ENCODE measurements at regions not wholly inside any gene's neighbourhood (a gene's known extent, or its start where the extent isn't known, plus 50 kb on each side); places are given as distances from the start of the nearest gene placed in this dataset.

DNA sequence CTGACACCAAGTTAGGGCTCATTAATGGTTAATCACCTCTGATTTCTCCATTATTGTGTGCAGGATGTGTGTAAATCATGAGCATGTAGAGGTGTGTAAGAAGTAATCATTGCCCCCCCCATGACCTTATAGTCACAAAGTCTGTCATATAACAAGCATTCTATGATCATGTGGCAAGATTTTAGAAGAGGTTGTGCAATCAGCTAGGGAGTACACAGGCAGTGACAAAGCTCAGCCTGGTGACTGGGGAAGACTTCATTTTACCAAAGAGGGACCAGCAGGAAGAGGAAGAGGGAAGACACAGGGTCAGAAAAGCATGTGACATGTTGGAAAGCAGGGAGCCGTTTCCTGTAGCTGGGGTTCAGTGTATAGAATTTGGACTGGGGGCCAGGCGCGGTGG lies 176.5 kb upstream of the LARGE1 start:
- H3K4me1 ChIP-seq (ENCODE audit: control insufficient read depth, extremely low read depth, insufficient read depth, low read length): peaks cover 2% of the 10 kb centered on the region
- dilution Hi-C loops (cut with MboI; ENCODE audit: extremely low pct_ligation_motif_present, low sequenced_read_pairs): no loop called here
- H3K36me3 ChIP-seq (ENCODE audit: control insufficient read depth in 2 of 2, extremely low read depth in 1 of 2, insufficient read depth in 2 of 2, low read length in 2 of 2): no peaks in the 10 kb centered on the region
- TF ChIP-seq EZH2 (IDR thresholded peaks at IDR 0.05; ENCODE audit: low read length): no peak
- TF ChIP-seq, protein P1, sequence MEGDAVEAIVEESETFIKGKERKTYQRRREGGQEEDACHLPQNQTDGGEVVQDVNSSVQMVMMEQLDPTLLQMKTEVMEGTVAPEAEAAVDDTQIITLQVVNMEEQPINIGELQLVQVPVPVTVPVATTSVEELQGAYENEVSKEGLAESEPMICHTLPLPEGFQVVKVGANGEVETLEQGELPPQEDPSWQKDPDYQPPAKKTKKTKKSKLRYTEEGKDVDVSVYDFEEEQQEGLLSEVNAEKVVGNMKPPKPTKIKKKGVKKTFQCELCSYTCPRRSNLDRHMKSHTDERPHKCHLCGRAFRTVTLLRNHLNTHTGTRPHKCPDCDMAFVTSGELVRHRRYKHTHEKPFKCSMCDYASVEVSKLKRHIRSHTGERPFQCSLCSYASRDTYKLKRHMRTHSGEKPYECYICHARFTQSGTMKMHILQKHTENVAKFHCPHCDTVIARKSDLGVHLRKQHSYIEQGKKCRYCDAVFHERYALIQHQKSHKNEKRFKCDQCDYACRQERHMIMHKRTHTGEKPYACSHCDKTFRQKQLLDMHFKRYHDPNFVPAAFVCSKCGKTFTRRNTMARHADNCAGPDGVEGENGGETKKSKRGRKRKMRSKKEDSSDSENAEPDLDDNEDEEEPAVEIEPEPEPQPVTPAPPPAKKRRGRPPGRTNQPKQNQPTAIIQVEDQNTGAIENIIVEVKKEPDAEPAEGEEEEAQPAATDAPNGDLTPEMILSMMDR (optimal IDR thresholded peaks at IDR 0.05 in 1 of 3, IDR thresholded peaks at IDR 0.05 in 1 of 3, conservative IDR thresholded peaks at IDR 0.05 in 1 of 3; ENCODE audit: extremely low read depth in 1 of 3, insufficient read depth in 2 of 3, low read length in 3 of 3): no peak
- no peaks in the 10 kb centered on the region for H3K9me1 ChIP-seq (ENCODE audit: control insufficient read depth, extremely low read depth, insufficient read depth, low read length)
- no peak overlapping the region for H3K9ac ChIP-seq (ENCODE audit: control insufficient read depth, extremely low read depth, insufficient read depth, low read length)
- DNase-seq (ENCODE audit: low read depth, low spot score) (no peak), FAIRE-seq (no peak)
- no peaks in the 10 kb centered on the region for H4K20me1 ChIP-seq (ENCODE audit: control insufficient read depth, extremely low read depth, insufficient read depth, low read length)
- no peak overlapping the region for H2AFZ ChIP-seq (ENCODE audit: control insufficient read depth, low read length)
- H3K4me3 ChIP-seq (ENCODE audit: control insufficient read depth in 2 of 3, extremely low read depth in 1 of 3, insufficient read depth in 2 of 3, low read depth in 1 of 3, low read length in 3 of 3): no peak overlapping the region
- no peaks in the 10 kb centered on the region for H3K27me3 ChIP-seq (ENCODE audit: control insufficient read depth, extremely low read depth, insufficient read depth, low read length)
- no peaks in the 10 kb centered on the region for H3K79me2 ChIP-seq (ENCODE audit: control insufficient read depth, insufficient read depth, low read length)
- no peak overlapping the region for H3K4me2 ChIP-seq (ENCODE audit: control insufficient read depth, extremely low read depth, insufficient read depth, low read depth, low read length)
- H3K9me3 ChIP-seq (ENCODE audit: control insufficient read depth, low read depth, low read length): peaks cover 1% of the 10 kb centered on the region
- H3K27ac ChIP-seq (ENCODE audit: control insufficient read depth, insufficient read depth, low read length): no peak overlapping the region

GRCh38 chr22:34099278-34099677 lies 179.0 kb upstream of the LARGE1 start:
- Histone ChIP-seq H3K27ac (ENCODE audit: control insufficient read depth, insufficient read depth, low read length) (no peak overlapping the region), H2AFZ (ENCODE audit: control insufficient read depth, low read length) (no peak overlapping the region), H3K4me3 (ENCODE audit: control insufficient read depth in 2 of 3, extremely low read depth in 1 of 3, insufficient read depth in 2 of 3, low read depth in 1 of 3, low read length in 3 of 3) (no peak overlapping the region), H3K36me3 (ENCODE audit: control insufficient read depth in 2 of 2, extremely low read depth in 1 of 2, insufficient read depth in 2 of 2, low read length in 2 of 2) (no peaks in the 10 kb centered on the region), H3K9me3 (ENCODE audit: control insufficient read depth, low read depth, low read length) (peaks cover 1% of the 10 kb centered on the region), H3K9ac (ENCODE audit: control insufficient read depth, extremely low read depth, insufficient read depth, low read length) (no peak overlapping the region), H3K79me2 (ENCODE audit: control insufficient read depth, insufficient read depth, low read length) (no peaks in the 10 kb centered on the region), H3K4me2 (ENCODE audit: control insufficient read depth, extremely low read depth, insufficient read depth, low read depth, low read length) (peak overlapping the region; percentile 27), H3K27me3 (ENCODE audit: control insufficient read depth, extremely low read depth, insufficient read depth, low read length) (no peaks in the 10 kb centered on the region), H3K4me1 (ENCODE audit: control insufficient read depth, extremely low read depth, insufficient read depth, low read length) (peaks cover 2% of the 10 kb centered on the region), H4K20me1 (ENCODE audit: control insufficient read depth, extremely low read depth, insufficient read depth, low read length) (no peaks in the 10 kb centered on the region), H3K9me1 (ENCODE audit: control insufficient read depth, extremely low read depth, insufficient read depth, low read length) (no peaks in the 10 kb centered on the region)
- dilution Hi-C loops (cut with MboI; ENCODE audit: extremely low pct_ligation_motif_present, low sequenced_read_pairs): no loop called here
- DNase-seq (ENCODE audit: low read depth, low spot score) (no peak), FAIRE-seq (no peak)
- TF ChIP-seq EZH2 (IDR thresholded peaks at IDR 0.05; ENCODE audit: low read length): no peak
- TF ChIP-seq, protein P1 (optimal IDR thresholded peaks at IDR 0.05 in 1 of 3, IDR thresholded peaks at IDR 0.05 in 1 of 3, conservative IDR thresholded peaks at IDR 0.05 in 1 of 3; ENCODE audit: extremely low read depth in 1 of 3, insufficient read depth in 2 of 3, low read length in 3 of 3): no peak

Measured in keratinocyte (primary cell).